GM21786 (cell line): ENCODE measurements at regions not wholly inside any gene's neighbourhood (a gene's known extent, or its start where the extent isn't known, plus 50 kb on each side); places are given as distances from the start of the nearest gene placed in this dataset.

Experiments used
- ATAC-seq: cut with Tn5 transposase; IDR thresholded peaks from one replicate; pipeline ENCODE4 v1.9.1; 2021; ENCODE audit not compliant: unreplicated experiment

DNA sequence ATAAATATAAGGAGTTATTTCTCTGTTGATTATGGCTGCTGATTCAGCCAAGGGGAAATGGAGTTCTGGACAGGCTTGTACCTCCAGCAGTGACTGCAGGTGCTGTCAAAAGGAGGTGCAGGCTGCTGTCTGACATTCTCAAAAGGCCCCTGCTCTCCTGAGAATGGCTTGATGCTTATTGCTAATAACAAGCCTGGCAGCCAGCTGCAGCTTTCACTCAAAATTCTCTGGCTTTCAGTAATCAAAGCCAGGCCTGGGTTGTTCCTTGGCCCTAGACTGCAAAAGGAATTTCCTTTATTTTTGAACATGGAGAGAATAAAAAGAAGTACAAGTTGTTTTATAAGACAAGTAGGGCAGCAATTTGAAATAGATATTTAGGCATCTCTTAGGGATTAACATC lies 575.9 kb downstream of the MID1IP1 start:
- no peak for ATAC-seq

DNA sequence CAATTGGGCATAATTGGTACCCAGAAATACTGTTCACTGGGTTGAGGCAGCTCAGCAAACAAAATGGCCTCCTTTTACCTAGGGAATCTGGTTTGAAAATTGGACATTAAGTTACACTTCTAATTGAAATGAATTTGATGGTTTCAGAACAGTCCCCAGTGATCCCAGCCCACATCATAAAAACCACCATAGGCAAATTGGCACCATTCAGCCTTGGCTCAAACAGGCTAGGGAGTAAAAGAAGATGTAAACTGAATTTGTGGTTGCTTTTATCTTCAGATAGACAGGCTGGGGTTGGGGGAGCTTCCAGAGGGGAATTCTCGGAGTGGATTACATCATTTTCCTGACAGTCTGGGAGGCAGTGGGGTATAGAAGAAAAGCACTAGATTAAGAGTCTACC lies 576.5 kb downstream of the MID1IP1 start:
- ATAC-seq: no peak

DNA sequence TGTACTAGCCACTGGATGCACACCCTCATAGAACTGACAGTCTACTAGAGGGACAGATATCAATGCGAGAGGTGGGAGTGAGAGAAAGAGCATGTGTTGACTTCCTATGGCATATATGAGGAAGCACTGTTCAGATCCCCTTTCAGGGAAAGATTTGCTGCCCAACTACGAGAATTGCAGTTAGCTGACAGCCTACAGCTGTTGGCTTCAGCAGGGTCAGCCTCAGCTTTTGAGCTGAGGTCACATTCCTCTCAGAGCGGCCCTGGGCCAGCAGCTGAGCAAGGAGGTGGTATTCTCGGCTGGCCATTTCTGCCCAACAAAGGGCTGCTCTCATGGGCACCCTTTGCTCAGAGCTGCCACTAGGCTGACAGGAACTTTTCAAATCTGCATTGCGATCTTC lies 580.2 kb downstream of the MID1IP1 start:
- no peak for ATAC-seq

DNA sequence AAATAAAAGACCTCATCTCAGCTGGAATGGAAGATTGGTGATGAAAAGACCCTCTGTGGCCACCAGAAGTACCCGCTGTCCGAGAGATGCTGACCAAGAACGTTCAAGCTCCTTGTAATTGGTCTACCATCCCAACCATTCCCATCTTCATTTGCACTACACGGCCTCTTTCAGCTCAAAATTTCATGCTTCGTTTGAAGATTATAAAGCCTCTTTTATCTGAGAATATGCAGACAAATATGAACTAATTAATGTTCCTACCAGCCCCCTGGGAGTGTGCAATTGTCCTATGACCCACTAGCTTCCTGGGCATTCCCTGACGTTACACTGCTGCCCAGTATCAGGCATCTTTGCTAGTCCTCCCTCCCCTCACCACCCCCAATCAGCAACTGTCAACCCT lies 583.7 kb downstream of the MID1IP1 start:
- no peak for ATAC-seq

DNA sequence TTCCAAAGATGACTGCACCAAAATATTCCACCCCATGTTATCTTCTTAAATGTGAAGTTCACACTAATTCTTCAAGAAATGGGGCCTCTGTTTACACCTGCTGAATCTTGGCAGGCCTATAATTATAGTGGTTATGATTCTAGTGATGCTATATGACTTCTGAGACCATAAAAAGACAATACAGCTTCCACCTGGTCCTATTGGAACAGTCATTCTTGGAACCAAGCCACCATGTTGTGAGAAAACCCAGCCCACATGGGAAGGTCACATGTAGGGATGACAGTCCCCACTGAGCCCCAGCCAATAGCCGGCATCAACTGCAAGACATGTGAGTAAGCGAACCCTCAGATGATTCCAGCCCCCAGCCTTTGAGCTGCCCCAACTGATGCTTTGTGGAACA lies 587.5 kb downstream of the MID1IP1 start:
- ATAC-seq: no peak

DNA sequence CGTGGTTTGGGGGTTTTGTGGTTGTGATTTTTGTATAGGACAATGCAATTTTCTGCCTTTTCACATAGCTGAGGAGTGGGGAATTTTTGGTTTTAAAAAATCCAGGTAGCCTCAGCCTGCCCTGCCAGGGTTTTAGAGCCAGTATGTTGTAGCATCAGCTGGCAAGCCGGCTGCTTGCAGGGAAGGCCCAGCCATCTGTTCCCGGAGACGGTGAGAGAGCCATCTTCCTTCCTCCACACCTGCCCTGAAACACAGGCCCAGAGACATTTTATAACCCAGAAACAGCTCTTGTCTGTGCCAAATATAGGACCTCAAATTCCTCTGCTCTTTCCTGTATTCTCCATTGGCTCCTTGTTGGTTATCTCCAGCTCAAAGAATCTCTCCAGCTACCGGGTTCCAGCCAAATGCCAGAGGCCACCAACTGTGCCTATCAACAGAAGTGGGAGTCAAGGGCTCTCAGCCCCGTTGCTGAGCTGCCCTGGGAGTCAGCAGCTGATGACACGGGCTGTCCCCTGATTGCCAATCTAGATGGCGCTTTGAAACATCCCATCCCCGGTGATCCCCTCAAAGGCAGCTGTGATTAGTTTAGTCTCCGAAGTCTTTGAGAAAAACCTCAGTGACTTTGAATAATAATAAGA lies 595.2 kb downstream of the MID1IP1 start:
- no peak for ATAC-seq

DNA sequence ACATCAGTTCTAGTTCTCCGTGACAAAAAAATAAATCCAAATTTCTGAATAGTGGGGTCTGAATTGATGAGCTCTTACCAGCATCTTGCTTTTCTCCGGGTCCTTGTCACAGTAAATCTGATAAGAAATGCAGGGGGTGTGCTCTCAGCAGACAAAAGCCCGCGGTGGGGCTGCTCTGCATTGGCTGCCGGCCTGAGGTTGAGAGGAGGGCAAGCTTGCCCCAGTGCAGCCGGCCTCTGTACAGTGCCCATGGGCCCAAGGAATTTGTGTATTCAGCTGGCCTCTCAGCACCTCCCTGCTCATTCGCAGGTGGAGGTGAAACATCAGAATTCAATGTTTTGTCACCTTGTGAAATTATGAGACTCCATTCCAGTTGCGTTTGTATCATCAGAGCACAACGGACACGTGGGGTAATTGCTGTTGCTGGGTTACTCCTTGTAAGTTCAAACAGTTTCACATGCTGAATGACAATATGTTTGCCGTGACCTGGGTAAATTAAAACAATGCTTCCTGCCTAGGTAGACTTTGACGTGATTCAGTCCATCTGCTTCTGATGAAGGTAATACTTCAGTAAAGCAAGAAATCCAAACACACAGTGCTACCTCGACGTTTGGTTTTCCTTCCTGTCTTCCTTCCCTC lies 596.4 kb downstream of the MID1IP1 start:
- no peak for ATAC-seq

DNA sequence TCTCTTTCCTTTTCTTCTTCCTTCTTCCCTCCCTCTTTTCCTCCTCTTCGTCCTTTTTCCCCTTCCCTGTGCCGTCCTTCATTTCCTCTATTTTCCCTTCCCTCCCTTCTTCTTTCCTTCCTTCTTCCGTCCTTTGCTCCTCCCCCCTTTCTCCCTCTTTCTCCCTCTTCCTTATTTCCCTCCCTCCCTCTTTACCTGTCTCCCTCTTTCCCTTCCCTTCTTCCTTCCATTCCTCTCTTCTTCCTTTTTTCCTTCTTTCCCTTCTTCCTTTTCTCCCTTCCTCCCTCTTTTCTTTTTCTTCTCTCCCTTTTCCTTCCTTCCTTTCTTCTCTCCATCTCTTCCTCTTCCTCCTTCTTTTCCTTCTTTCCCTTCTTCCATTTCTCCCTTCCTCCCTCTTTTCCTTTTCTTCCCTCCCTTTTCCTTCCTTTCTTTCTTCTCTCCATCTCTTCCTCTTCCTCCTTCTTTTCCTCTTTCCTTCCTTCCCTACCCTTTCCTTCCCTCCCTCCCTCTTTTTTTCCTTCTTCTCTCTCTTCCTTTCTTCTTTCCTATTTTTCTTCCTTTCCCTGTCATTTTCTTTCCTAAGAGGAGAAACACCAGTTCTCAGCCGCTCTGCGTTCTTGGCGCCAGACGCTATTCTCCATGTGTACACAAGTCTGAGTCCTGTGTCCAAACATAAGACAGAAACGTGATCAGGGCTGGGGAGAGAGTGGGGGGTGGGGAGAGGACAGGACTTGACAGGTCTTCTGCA lies 597.1 kb downstream of the MID1IP1 start:
- no peak for ATAC-seq

DNA sequence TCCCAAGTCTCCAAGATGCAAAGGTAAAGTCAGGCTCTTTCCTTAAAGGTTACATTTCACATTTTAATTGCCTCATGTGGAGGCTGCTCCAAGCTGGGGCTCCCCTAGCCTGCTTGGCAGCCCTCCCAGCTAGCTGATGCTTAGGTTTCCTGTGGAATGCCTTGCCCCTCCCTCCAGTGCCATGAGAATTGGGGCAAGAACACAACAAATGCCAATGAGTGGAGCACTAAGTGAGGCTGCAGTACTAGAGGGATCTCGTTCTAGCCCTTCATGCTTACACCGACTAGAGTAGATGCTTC lies 597.7 kb downstream of the MID1IP1 start:
- ATAC-seq: no peak

DNA sequence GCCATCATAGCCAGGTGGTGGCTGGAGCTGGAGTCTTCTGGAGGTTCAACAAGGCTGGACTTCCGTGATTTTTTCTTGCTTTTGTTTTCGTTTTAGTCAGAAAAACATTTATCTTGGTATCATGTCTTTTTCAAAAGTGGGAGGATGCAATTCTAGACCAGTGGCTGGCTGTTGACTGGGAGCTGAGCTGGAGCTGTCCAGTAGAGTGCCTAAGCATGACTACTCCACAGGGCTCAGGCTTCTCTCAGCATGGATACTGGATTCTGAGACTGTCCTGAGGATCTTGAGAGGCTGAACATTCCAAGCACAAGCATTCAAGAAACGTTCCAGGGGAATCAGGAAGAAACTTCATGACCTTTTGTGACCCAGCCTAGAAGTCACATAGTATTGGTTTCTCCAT lies 598.1 kb downstream of the MID1IP1 start:
- no peak for ATAC-seq

DNA sequence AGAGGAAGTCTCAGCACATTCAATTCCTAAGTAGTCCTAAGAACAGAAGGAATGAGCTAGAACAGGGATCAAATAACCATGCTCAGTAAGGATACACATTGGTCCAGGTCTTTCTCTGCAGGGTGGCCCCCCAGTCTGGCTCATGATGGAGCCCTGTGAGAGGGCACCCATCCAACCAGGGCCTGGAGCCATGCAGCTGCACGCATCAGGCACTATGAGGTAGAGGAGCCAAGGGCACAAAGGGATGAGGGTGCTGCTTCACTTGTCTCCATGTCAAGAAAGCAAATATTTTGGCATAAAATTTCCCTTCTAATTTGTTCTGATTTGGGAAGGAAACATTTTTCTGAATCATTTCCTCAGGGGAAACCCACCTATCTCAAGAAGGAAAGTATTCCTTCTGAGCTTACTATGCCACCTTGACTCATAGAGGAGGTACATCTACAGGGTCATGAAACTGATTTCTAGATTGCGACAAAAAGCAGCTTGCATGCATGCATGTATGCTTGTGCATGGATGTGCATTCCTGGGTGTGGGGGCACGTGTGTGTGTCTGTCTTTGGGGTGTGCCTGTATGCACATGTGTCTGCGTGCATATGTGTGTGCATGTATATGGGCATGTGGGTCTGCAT lies 600.3 kb downstream of the MID1IP1 start:
- ATAC-seq: no peak

DNA sequence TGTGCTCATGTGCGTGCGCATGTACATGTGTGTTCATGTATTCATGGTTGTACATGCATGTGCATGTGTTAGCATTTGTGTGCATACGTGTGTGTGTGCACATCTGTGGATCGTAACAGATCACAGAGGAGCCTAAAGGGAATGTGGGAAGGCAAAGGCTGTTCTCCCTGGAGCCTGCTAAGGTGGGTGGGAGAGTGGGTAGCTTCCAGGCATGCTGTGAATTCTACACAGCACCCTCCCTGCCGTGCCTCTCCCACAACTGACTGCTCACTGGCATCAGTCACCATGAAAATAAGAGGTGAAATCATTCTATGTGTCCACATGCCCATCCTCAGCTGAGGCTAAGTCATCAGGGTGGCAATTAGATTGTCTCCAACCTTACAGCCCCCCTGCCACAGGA lies 600.9 kb downstream of the MID1IP1 start:
- no peak for ATAC-seq

DNA sequence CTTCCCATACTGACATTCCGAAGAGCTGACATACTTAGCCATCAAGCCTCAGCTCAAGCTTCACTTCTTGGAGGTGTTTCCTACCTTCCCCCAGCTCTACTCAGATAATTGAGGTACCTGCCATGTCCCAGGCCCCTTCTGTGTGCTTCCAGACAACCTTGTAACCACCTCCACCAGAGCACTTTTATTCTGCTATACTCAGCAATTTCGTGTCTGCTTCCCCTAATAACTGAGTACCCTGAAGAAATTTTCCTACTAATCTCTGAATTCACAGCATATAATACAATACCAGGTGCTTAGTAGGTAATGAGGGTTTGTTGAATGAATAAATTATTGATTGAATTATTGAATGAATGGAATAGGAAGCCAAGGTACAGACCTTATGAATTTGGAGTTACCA lies 605.5 kb downstream of the MID1IP1 start:
- no peak for ATAC-seq

DNA sequence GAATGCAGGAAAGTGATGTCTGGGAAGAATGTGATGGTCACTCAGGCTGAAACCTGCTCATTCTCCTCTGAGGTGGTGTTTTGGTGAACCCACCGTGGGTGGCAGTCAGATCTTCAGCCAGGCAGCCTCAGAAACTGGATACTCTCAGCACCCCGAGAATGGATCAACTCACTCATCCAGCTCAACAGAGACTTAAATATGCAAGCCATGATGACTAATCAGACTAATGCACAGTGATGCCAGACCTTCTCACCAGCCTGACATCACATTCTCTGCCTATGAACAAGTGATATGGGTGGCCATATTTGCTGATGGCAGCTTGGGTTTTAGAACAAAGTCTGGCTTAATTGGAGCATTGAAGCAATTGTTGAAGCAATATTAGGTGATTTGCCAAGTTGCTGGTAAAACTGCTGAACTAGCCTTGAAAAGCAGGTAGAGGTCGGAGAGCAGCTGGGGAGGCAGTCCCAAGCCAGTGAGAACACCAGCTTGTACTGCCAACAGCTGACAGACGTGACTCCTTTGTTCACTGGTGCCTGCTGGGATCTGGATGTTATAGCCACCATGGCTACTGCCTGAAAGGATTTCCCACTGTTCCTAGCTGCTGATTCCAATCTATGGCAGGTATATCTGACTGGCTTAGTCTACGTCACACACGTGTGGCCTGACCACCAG lies 608.1 kb downstream of the MID1IP1 start:
- no peak for ATAC-seq

DNA sequence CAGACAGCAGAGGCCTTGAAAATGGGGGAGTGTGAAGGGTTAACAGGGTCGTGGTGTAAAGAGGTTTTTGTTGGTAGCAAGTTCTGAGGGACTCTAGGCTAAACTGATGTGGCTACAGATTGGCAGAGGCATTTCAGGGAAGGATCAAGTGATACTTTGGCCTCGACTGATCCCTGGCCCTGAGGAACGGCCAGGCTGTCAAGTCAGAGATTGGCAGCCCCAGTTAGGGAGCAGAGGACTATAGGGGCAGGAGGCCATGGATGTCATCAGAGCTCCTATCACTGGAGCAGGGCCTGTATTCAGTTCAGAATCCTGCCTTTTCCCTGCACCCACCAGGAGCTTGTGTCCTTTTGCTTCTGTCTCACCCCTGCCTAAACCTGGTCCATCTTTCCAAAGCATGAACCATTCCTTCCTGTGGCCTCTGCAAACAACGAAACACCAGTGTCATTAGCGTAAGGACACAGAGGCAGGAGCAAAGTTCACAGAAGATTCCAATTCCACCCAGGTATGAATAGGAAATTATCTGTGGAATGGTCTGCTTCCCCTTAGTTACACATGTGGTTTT lies 613.1 kb downstream of the MID1IP1 start:
- no peak for ATAC-seq

DNA sequence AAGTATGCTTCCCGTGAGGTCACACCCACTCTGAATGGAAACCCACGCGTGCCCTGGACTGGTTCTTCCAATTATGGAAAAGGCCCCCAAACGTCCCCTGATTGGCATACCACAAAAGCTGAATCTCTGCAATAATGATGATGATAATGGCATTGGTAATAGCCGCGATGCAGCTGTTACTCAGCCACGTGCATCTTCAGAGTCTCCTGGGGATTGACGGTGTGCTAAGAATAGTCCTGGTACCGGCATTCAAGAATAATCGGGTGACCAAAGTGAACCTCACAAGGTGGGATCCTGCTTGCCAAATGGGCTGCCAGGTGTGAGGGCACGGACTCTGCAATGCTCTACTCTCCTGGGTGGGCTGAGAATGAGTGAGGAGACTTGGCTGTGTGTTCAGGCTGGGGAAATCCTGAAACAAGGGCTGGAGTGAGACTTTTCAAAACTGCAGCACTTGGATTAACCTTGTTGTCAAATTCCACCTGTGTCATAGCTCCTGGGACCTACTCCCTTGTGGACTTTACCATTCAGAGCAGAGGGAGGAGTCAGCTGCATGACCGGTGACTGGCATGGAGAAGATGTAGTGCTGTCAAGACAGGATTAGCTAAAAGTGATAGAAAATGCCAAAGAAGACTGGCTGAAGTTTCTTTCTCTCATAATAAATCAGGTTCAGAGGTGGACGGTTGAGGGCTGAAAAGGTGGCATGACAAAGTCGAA lies 615.4 kb downstream of the MID1IP1 start:
- ATAC-seq: no peak

DNA sequence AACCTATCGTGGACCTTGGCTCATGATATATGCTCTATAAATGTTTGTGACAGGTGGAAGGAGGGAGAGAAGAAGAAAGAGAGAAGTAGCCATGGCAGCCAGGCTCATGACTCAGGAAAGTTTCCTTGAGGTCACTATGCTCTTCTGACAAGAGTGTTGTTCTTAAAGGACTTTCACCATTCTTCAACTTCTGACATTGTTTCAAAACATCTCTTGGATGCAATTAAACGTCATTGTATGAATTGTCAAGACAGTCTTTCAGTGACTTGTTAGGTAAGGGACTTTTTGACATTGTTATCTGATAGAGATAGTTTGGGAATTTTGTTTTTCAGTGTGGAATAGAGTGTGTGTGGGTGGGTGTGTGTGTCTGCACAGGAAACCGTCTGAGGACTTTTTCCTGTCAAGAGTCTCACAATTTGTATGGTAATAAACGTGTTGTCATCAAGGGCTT lies 617.0 kb downstream of the MID1IP1 start:
- ATAC-seq: no peak

DNA sequence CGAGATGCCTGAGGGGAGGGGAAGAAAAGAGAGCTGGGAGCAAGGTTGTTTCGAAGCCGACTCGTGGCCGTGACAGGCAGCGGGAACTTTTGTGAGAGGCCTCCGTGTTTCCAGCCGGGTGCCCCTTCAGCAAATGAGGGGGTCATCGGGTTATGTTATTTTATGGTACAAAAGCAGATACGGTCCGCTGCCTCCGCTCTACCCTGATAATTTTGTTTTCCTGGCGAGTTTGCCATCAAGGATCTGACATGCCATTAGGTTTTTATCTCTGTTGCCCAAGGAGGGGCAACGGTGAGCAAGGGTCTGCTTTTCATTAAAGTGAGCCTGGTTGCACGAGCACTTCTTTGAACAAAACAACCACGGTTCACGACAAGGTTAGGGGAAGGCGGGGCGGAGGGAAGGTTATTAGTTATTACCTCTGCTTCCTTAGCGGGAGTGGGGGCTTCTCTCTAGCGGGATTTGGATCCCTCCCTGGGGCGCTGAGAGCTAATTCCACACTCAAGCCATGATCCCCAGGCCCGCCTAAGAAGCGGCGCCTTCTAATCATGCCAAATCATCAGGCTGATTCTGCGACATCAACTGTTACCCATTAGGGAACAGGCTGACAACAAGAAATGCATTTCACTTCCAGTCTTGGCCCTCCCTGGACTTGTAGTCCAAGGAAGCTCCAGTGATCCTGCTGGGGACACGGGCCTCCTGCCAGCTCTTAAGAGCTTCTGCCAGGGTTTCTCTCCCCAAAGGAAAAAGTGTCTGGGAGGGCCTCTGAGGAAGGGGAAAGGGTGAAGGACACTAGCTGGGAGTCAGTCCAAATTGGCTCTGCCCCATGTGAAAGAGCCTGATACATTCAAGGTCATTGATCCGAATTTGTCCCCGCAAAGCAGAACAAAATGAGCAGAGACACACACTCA lies 617.7 kb downstream of the MID1IP1 start:
- no peak for ATAC-seq

DNA sequence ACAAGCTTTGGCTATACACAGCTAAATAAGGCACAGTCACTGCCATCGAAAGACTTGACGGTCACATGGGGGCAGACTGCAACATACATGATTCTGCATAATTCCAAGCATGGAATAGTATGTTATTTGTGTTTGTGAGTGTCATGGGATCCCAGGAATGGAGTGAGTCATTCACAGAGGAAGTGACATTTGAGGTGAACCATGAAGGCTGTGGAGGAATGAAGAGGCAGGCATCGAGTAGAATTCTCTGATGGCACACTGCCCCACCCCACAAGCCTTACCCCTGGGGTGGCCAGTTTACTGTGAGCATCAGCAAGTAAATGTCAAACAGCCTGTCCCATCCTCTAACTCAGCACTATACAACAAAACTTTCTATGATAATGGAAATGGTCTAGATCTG lies 619.7 kb downstream of the MID1IP1 start:
- ATAC-seq: no peak
